ENCODE measurements at regions not wholly inside any gene's neighbourhood (a gene's known extent, or its start where the extent isn't known, plus 50 kb on each side); places are given as distances from the start of the nearest gene placed in this dataset.

- Histone ChIP-seq H3K4me3 (ENCODE audit: low read depth in 1 of 3, low read length in 3 of 3) (no peak overlapping the region), H3K4me1 (ENCODE audit: control insufficient read depth in 3 of 3, insufficient read depth in 2 of 3, low read depth in 1 of 3, low read length in 2 of 3) (peaks cover 6 to 55% (median 16%) of the 10 kb centered on the region in 3 donors), H3K9me3 (ENCODE audit: control insufficient read depth in 2 of 2, insufficient read depth in 1 of 2, low read depth in 1 of 2, low read length in 1 of 2) (no peaks in the 10 kb centered on the region), H3K27me3 (ENCODE audit: control insufficient read depth in 3 of 3, insufficient read depth in 3 of 3, low read length in 3 of 3) (no peaks in the 10 kb centered on the region), H3K27ac (ENCODE audit: low read depth in 1 of 3, low read length in 2 of 3) (peak overlapping the region; percentile 20 to 97 (median 72)), H3K36me3 (ENCODE audit: control insufficient read depth in 3 of 3, insufficient read depth in 2 of 3, low read depth in 1 of 3, low read length in 3 of 3) (no peaks in the 10 kb centered on the region)
- WGBS, 3 donors = 30 to 63% (median 54%) methylated on average over 7 of the region's 7 CpGs
- DNase-seq = no peak
- FAIRE-seq = no peak
Measured at GRCh38 chr21:38909929-38910328, 104.2 kb downstream of the ETS2 start.

- FAIRE-seq (no peak), DNase-seq (peak in 1 of 2 donors; percentile 38)
- Histone ChIP-seq H3K27ac (ENCODE audit: low read depth in 1 of 3, low read length in 2 of 3) (peak overlapping the region in 1 of 3 donors; percentile 97), H3K4me3 (ENCODE audit: low read depth in 1 of 3, low read length in 3 of 3) (no peak overlapping the region), H3K9me3 (ENCODE audit: control insufficient read depth in 2 of 2, insufficient read depth in 1 of 2, low read depth in 1 of 2, low read length in 1 of 2) (no peaks in the 10 kb centered on the region), H3K36me3 (ENCODE audit: control insufficient read depth in 3 of 3, insufficient read depth in 2 of 3, low read depth in 1 of 3, low read length in 3 of 3) (no peaks in the 10 kb centered on the region), H3K4me1 (ENCODE audit: control insufficient read depth in 3 of 3, insufficient read depth in 2 of 3, low read depth in 1 of 3, low read length in 2 of 3) (peaks cover 5 to 47% (median 16%) of the 10 kb centered on the region in 3 donors), H3K27me3 (ENCODE audit: control insufficient read depth in 3 of 3, insufficient read depth in 3 of 3, low read length in 3 of 3) (no peaks in the 10 kb centered on the region)
- WGBS, 3 donors = 77 to 88% (median 83%) methylated on average over 8 of the region's 8 CpGs
Measured at GRCh38 chr21:38909109-38909508, 103.4 kb downstream of the ETS2 start.

GRCh38 chr21:38908537-38908936, 102.8 kb downstream of the ETS2 start:
- DNase-seq (no peak), FAIRE-seq (no peak)
- H3K36me3 ChIP-seq (ENCODE audit: control insufficient read depth in 3 of 3, insufficient read depth in 2 of 3, low read depth in 1 of 3, low read length in 3 of 3) = no peaks in the 10 kb centered on the region
- H3K4me3 ChIP-seq (ENCODE audit: low read depth in 1 of 3, low read length in 3 of 3) = no peak overlapping the region
- H3K27ac ChIP-seq (ENCODE audit: low read depth in 1 of 3, low read length in 2 of 3) = peak overlapping the region in 1 of 3 donors; percentile 97
- H3K4me1 ChIP-seq (ENCODE audit: control insufficient read depth in 3 of 3, insufficient read depth in 2 of 3, low read depth in 1 of 3, low read length in 2 of 3) = peaks cover 4 to 41% (median 16%) of the 10 kb centered on the region in 3 donors
- no peaks in the 10 kb centered on the region for H3K9me3 ChIP-seq (ENCODE audit: control insufficient read depth in 2 of 2, insufficient read depth in 1 of 2, low read depth in 1 of 2, low read length in 1 of 2)
- 83 to 88% (median 87%) methylated on average over 4 of the region's 4 CpGs for WGBS, 3 donors
- no peaks in the 10 kb centered on the region for H3K27me3 ChIP-seq (ENCODE audit: control insufficient read depth in 3 of 3, insufficient read depth in 3 of 3, low read length in 3 of 3)

- Histone ChIP-seq H3K36me3 (ENCODE audit: control insufficient read depth in 3 of 3, insufficient read depth in 2 of 3, low read depth in 1 of 3, low read length in 3 of 3) (no peaks in the 10 kb centered on the region), H3K9me3 (ENCODE audit: control insufficient read depth in 2 of 2, insufficient read depth in 1 of 2, low read depth in 1 of 2, low read length in 1 of 2) (peaks cover 0 to 13% of the 10 kb centered on the region in 2 donors), H3K4me1 (ENCODE audit: control insufficient read depth in 3 of 3, insufficient read depth in 2 of 3, low read depth in 1 of 3, low read length in 2 of 3) (peaks cover 0 to 26% (median 11%) of the 10 kb centered on the region in 3 donors), H3K27me3 (ENCODE audit: control insufficient read depth in 3 of 3, insufficient read depth in 3 of 3, low read length in 3 of 3) (no peaks in the 10 kb centered on the region), H3K4me3 (ENCODE audit: low read depth in 1 of 3, low read length in 3 of 3) (no peak overlapping the region), H3K27ac (ENCODE audit: low read depth in 1 of 3, low read length in 2 of 3) (no peak overlapping the region)
- DNase-seq = no peak
- no peak for FAIRE-seq
- 75 to 84% (median 76%) methylated on average over 8 of the region's 8 CpGs for WGBS, 3 donors
Measured at GRCh38 chr21:38905752-38906151, 100.0 kb downstream of the ETS2 start.

GRCh38 chr21:38905328-38905727, 99.6 kb downstream of the ETS2 start:
- WGBS, 3 donors = 71 to 78% (median 77%) methylated on average over 3 to 4 of the region's 4 CpGs
- no peak for DNase-seq
- no peak for FAIRE-seq
- Histone ChIP-seq H3K4me1 (ENCODE audit: control insufficient read depth in 3 of 3, insufficient read depth in 2 of 3, low read depth in 1 of 3, low read length in 2 of 3) (peaks cover 0 to 26% (median 11%) of the 10 kb centered on the region in 3 donors), H3K4me3 (ENCODE audit: low read depth in 1 of 3, low read length in 3 of 3) (no peak overlapping the region), H3K27me3 (ENCODE audit: control insufficient read depth in 3 of 3, insufficient read depth in 3 of 3, low read length in 3 of 3) (no peaks in the 10 kb centered on the region), H3K27ac (ENCODE audit: low read depth in 1 of 3, low read length in 2 of 3) (no peak overlapping the region), H3K36me3 (ENCODE audit: control insufficient read depth in 3 of 3, insufficient read depth in 2 of 3, low read depth in 1 of 3, low read length in 3 of 3) (no peaks in the 10 kb centered on the region), H3K9me3 (ENCODE audit: control insufficient read depth in 2 of 2, insufficient read depth in 1 of 2, low read depth in 1 of 2, low read length in 1 of 2) (peaks cover 0 to 14% of the 10 kb centered on the region in 2 donors)

- no peaks in the 10 kb centered on the region for H3K36me3 ChIP-seq (ENCODE audit: control insufficient read depth in 3 of 3, insufficient read depth in 2 of 3, low read depth in 1 of 3, low read length in 3 of 3)
- FAIRE-seq (no peak), DNase-seq (peak in 1 of 2 donors; percentile 36)
- no peak overlapping the region for H3K27ac ChIP-seq (ENCODE audit: low read depth in 1 of 3, low read length in 2 of 3)
- H3K4me1 ChIP-seq (ENCODE audit: control insufficient read depth in 3 of 3, insufficient read depth in 2 of 3, low read depth in 1 of 3, low read length in 2 of 3) = peaks cover 0 to 21% (median 8%) of the 10 kb centered on the region in 3 donors
- H3K9me3 ChIP-seq (ENCODE audit: control insufficient read depth in 2 of 2, insufficient read depth in 1 of 2, low read depth in 1 of 2, low read length in 1 of 2) = peaks cover 0 to 17% of the 10 kb centered on the region in 2 donors
- 73 to 82% (median 75%) methylated on average over 13 of the region's 13 CpGs for WGBS, 3 donors
- no peak overlapping the region for H3K4me3 ChIP-seq (ENCODE audit: low read depth in 1 of 3, low read length in 3 of 3)
- no peaks in the 10 kb centered on the region for H3K27me3 ChIP-seq (ENCODE audit: control insufficient read depth in 3 of 3, insufficient read depth in 3 of 3, low read length in 3 of 3)
Measured at GRCh38 chr21:38903690-38904139, 98.0 kb downstream of the ETS2 start.

GRCh38 chr21:38902608-38903445, 97.1 kb downstream of the ETS2 start:
- no peak for FAIRE-seq
- 89 to 94% (median 93%) methylated on average over 9 of the region's 9 CpGs for WGBS, 3 donors
- no peak overlapping the region for H3K27ac ChIP-seq (ENCODE audit: low read depth in 1 of 3, low read length in 2 of 3)

GRCh38 chr21:38900499-38900898, 94.8 kb downstream of the ETS2 start:
- WGBS, 3 donors = 79 to 88% (median 81%) methylated on average over 2 of the region's 2 CpGs
- H3K4me1 ChIP-seq (ENCODE audit: control insufficient read depth in 3 of 3, insufficient read depth in 2 of 3, low read depth in 1 of 3, low read length in 2 of 3) = no peaks in the 10 kb centered on the region
- H3K27me3 ChIP-seq (ENCODE audit: control insufficient read depth in 3 of 3, insufficient read depth in 3 of 3, low read length in 3 of 3) = no peaks in the 10 kb centered on the region
- DNase-seq (no peak), FAIRE-seq (no peak)
- no peak overlapping the region for H3K4me3 ChIP-seq (ENCODE audit: low read depth in 1 of 3, low read length in 3 of 3)
- H3K36me3 ChIP-seq (ENCODE audit: control insufficient read depth in 3 of 3, insufficient read depth in 2 of 3, low read depth in 1 of 3, low read length in 3 of 3) = no peaks in the 10 kb centered on the region
- no peak overlapping the region for H3K27ac ChIP-seq (ENCODE audit: low read depth in 1 of 3, low read length in 2 of 3)
- H3K9me3 ChIP-seq (ENCODE audit: control insufficient read depth in 2 of 2, insufficient read depth in 1 of 2, low read depth in 1 of 2, low read length in 1 of 2) = peaks cover 0 to 17% of the 10 kb centered on the region in 2 donors

More at GRCh38 chr21:38902608-38903445, 97.1 kb downstream of the ETS2 start:
- peaks cover 0 to 13% (median 5%) of the 10 kb centered on the region in 3 donors for H3K4me1 ChIP-seq (ENCODE audit: control insufficient read depth in 3 of 3, insufficient read depth in 2 of 3, low read depth in 1 of 3, low read length in 2 of 3)
- peaks cover 0 to 17% of the 10 kb centered on the region in 2 donors for H3K9me3 ChIP-seq (ENCODE audit: control insufficient read depth in 2 of 2, insufficient read depth in 1 of 2, low read depth in 1 of 2, low read length in 1 of 2)
- no peaks in the 10 kb centered on the region for H3K36me3 ChIP-seq (ENCODE audit: control insufficient read depth in 3 of 3, insufficient read depth in 2 of 3, low read depth in 1 of 3, low read length in 3 of 3)
- H3K27me3 ChIP-seq (ENCODE audit: control insufficient read depth in 3 of 3, insufficient read depth in 3 of 3, low read length in 3 of 3) = no peaks in the 10 kb centered on the region
- DNase-seq = no peak
- H3K4me3 ChIP-seq (ENCODE audit: low read depth in 1 of 3, low read length in 3 of 3) = no peak overlapping the region

All from small intestine (tissue), 7 donors.